MCF 10A (cell line): ENCODE measurements at regions not wholly inside any gene's neighbourhood (a gene's known extent, or its start where the extent isn't known, plus 50 kb on each side); places are given as distances from the start of the nearest gene placed in this dataset.
"Not testable (repeated sequence)": the region's sequence is repeated elsewhere in the genome, so short reads cannot be mapped to it uniquely, and the experiment has no call there.

ENCODE experiments used
- BruUV-seq: library from RNA; stranded (reverse); fragments of 400-500 nt; replicated peaks from 2 replicates; lab custom pipeline; 2021; lab: Mats Ljungman, UMichigan
- CTCF ChIA-PET: fragments of 300-600 bp; sonication (Branson Sonifier 250); formaldehyde crosslinking; extraction: SDS; loops from one replicate; lab custom pipeline; 2021; ENCODE audit warnings: antibody characterized with exemption, inconsistent platforms; lab: Yijun Ruan, JAX
- POLR2A ChIA-PET: fragments of 300-600, 350-650 bp; sonication (Branson Sonifier 250); formaldehyde crosslinking; extraction: SDS; loops from one replicate; lab custom pipeline; 2020; ENCODE audit warnings: antibody characterized with exemption, inconsistent platforms; lab: Yijun Ruan, JAX
- DNase-seq: peaks from one replicate; pipeline ENCODE4 v3.0.0-alpha.2; 2018; ENCODE audit not compliant: unreplicated experiment
- H3K27ac Mint-ChIP-seq: one replicate; pipeline ENCODE4 v1.8.0; 2022; ENCODE audit warnings: mild to moderate bottlenecking, low read depth, mixed read lengths; ENCODE audit not compliant: unreplicated experiment
- H3K27me3 Mint-ChIP-seq: one replicate; pipeline ENCODE4 v1.8.0; 2022; ENCODE audit warnings: mixed read lengths; ENCODE audit not compliant: insufficient read depth, unreplicated experiment
- H3K36me3 Mint-ChIP-seq: one replicate; pipeline ENCODE4 v1.8.0; 2022; ENCODE audit warnings: mild to moderate bottlenecking, moderate library complexity, mixed read lengths; ENCODE audit not compliant: insufficient read depth, unreplicated experiment
- H3K4me1 Mint-ChIP-seq: one replicate; pipeline ENCODE4 v1.8.0; 2022; ENCODE audit warnings: mixed read lengths; ENCODE audit not compliant: insufficient read depth, unreplicated experiment
- H3K4me3 Mint-ChIP-seq: one replicate; pipeline ENCODE4 v1.8.0; 2022; ENCODE audit warnings: mild to moderate bottlenecking, moderate library complexity, mixed read lengths; ENCODE audit not compliant: unreplicated experiment
- H3K9me3 Mint-ChIP-seq: one replicate; pipeline ENCODE4 v1.8.0; 2022; ENCODE audit warnings: mixed read lengths; ENCODE audit not compliant: unreplicated experiment
- intact Hi-C: fragments of 100-400 bp; cut with micrococcal nuclease; formaldehyde crosslinking; loops from 2 replicates; pipeline ENCODE4 v1.14.1; 2022
- TF ChIP-seq, protein P1 (sequence below): fragments of 200-600 bp; IDR thresholded peaks from one replicate; pipeline ENCODE4 v1.8.0; 2022; ENCODE audit warnings: antibody characterized with exemption, mild to moderate bottlenecking; ENCODE audit not compliant: unreplicated experiment

DNA sequence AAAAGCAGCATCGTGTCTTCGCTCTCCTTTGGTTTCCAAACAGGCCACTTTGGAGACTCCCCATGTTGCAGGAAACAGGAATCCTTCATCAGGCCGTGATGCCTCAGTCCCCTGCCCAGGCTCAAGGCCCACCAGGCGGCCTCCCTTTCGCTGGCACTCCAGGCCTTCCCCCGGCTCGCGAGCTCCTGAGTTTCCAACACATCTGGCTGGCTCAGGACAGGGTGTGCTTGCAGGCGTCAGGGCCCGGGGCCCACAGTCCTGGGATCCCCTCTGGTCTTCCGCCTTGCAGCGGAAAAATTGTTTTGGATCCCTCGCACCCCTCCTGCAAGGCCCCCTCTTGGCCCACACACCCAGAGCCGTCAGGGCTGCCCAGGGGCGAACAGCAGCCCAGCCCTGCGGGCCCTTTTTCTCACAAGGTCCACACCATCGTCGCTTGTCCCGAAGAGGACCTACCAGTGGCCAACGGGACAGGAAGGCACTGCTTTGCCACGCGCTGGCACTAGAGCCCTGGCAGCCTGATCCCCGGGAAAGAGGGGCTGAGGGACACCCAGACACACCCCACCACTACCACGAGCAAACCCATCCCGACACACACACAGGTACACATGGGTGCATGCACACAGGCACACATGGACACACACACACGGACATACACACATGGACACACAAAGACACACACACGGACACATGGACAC, 1930.9 kb upstream of the DEFB115 start:
- ChIA-PET POLR2A (no interaction called here), CTCF (interaction anchor here (0.8 kb wide), 1 partner anchor 11 kb away, joined by 3 read pairs; no protein-coding TSS in a partner anchor)
- no peaks in the 10 kb centered on the region for H3K4me1 Mint-ChIP-seq
- no TSS peak for BruUV-seq
- DNase-seq: no peak
- H3K27me3 Mint-ChIP-seq: no peaks in the 10 kb centered on the region
- no peak overlapping the region for H3K4me3 Mint-ChIP-seq
- intact Hi-C loops: no loop called here
- no peak overlapping the region for H3K27ac Mint-ChIP-seq
- TF ChIP-seq, protein P1, sequence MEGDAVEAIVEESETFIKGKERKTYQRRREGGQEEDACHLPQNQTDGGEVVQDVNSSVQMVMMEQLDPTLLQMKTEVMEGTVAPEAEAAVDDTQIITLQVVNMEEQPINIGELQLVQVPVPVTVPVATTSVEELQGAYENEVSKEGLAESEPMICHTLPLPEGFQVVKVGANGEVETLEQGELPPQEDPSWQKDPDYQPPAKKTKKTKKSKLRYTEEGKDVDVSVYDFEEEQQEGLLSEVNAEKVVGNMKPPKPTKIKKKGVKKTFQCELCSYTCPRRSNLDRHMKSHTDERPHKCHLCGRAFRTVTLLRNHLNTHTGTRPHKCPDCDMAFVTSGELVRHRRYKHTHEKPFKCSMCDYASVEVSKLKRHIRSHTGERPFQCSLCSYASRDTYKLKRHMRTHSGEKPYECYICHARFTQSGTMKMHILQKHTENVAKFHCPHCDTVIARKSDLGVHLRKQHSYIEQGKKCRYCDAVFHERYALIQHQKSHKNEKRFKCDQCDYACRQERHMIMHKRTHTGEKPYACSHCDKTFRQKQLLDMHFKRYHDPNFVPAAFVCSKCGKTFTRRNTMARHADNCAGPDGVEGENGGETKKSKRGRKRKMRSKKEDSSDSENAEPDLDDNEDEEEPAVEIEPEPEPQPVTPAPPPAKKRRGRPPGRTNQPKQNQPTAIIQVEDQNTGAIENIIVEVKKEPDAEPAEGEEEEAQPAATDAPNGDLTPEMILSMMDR: no peak
- peaks cover 27% of the 10 kb centered on the region for H3K9me3 Mint-ChIP-seq
- H3K36me3 Mint-ChIP-seq: peaks cover 6% of the 10 kb centered on the region

- H3K4me1 Mint-ChIP-seq, intact Hi-C loops, H3K27me3 Mint-ChIP-seq, H3K36me3 Mint-ChIP-seq, DNase-seq, BruUV-seq, POLR2A ChIA-PET, CTCF ChIA-PET, H3K27ac Mint-ChIP-seq, H3K4me3 Mint-ChIP-seq: not testable (repeated sequence)
- peaks cover 37% of the 10 kb centered on the region for H3K9me3 Mint-ChIP-seq
Measured at GRCh38 chr20:29327600-29328420, 1929.7 kb upstream of the DEFB115 start.

DNA sequence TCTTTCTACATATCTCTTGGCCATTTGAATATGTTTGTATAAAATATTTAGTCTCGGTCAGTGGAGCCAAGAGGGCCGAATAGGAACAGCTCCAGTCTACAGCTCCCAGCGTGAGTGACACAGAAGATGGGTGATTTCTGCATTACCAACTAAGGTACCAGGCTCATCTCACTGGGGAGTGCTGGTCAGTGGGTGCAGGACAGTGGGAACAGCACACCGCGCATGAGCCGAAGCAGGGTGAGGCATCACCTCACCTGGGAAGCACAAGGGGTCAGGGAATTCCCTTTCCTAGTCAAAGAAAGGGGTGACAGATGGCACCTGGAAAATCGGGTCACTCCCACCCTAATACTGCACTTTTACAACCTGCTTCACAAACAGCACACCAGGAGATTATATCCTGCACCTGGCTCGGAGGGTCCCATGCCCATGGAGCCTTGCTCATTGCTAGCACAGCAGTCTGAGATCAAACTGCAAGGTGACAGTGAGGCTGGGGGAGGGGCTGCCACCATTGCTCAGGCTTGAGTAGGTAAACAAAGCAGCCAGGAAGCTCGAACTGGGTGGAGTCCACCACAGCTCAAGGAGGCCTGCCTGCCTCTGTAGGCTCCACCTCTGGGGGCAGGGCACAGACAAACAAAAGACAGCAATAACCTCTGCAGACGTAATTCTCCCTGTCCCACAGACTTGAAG, 1926.9 kb upstream of the DEFB115 start:
- H3K36me3 Mint-ChIP-seq, BruUV-seq, H3K27ac Mint-ChIP-seq, H3K4me1 Mint-ChIP-seq, H3K4me3 Mint-ChIP-seq, intact Hi-C loops, DNase-seq, POLR2A ChIA-PET, CTCF ChIA-PET, H3K27me3 Mint-ChIP-seq: not testable (repeated sequence)
- H3K9me3 Mint-ChIP-seq: peaks cover 57% of the 10 kb centered on the region

DNA sequence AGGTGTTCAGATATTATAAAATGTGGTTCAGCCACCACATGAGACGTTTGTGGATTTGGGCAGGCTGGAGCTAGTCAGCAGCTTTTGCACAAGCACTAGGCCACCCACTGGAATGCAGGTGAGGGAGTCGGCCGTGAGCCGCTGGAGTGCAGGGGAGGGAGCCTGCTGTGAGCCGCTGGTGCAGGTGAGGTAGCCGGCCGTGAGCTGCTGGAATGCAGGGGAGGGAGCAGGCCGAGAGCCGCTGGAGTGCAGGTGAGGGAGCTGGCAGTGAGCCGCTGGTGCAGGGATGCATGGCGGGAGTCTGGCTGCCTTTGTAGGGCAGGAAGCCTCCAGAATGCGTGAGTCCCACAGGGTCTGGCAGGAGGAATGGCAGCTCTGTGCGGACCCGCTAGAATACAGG, 1907.6 kb upstream of the DEFB115 start:
- intact Hi-C loops: no loop called here
- TF ChIP-seq, protein P1: no peak
- Mint-ChIP-seq H3K27ac (no peak overlapping the region), H3K27me3 (no peaks in the 10 kb centered on the region), H3K36me3 (no peaks in the 10 kb centered on the region), H3K4me3 (no peak overlapping the region), H3K4me1 (no peaks in the 10 kb centered on the region), H3K9me3 (peaks cover 32% of the 10 kb centered on the region)
- BruUV-seq: no TSS peak
- no peak for DNase-seq
- ChIA-PET POLR2A (no interaction called here), CTCF (interaction anchor here (0.6 to 1.2 kb wide), 5 partner anchors 45 to 1007 kb away, joined by 3 to 6 read pairs (median 3); no protein-coding TSS in a partner anchor)

GRCh38 chr20:29375937-29376336, 1881.5 kb upstream of the DEFB115 start:
- CTCF ChIA-PET, H3K4me3 Mint-ChIP-seq, H3K27ac Mint-ChIP-seq, H3K4me1 Mint-ChIP-seq, H3K27me3 Mint-ChIP-seq, BruUV-seq, POLR2A ChIA-PET, DNase-seq, intact Hi-C loops, H3K36me3 Mint-ChIP-seq: not testable (repeated sequence)
- peaks cover 28% of the 10 kb centered on the region for H3K9me3 Mint-ChIP-seq

DNA sequence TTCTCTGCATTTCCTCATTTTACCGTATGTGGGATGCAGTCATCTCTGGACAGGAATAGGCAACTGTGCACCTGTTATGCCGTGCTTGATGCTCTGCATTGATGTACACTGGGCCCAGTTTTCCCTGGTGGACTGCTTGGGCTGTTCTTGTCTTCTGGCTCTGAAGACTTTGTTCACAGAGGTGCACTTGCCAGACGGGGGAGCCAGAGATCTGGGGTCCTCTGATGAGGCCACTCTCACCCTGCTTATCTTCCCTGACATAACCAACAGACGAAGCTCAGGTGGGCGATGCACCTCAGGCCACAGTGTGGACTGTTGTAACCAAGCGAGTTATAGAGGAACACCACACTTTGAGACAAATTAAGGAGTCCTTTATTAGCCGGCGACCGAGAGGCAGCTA, 1864.6 kb upstream of the DEFB115 start:
- peaks cover 43% of the 10 kb centered on the region for H3K9me3 Mint-ChIP-seq

More for the DNA sequence above, 1864.6 kb upstream of the DEFB115 start:
- DNase-seq, BruUV-seq, H3K27me3 Mint-ChIP-seq, H3K27ac Mint-ChIP-seq, H3K36me3 Mint-ChIP-seq, intact Hi-C loops, POLR2A ChIA-PET, H3K4me1 Mint-ChIP-seq, H3K4me3 Mint-ChIP-seq: not testable (repeated sequence)
- CTCF ChIA-PET: interaction anchor here (0.6 to 1.7 kb wide), 2 partner anchors 23 to 27 kb away, joined by 3 to 4 read pairs; no protein-coding TSS in a partner anchor
